Chondrocyte (in vitro differentiated cells): ENCODE measurements at regions not wholly inside any gene's neighbourhood (a gene's known extent, or its start where the extent isn't known, plus 50 kb on each side); places are given as distances from the start of the nearest gene placed in this dataset.

ENCODE experiments used
- DNase-seq: peaks from one replicate; pipeline ENCODE4 v3.0.0; 2021; ENCODE audit warnings: mixed read lengths, low spot score
- H3K27ac Mint-ChIP-seq: one replicate; pipeline ENCODE4 v1.8.0; 2021; ENCODE audit warnings: mild to moderate bottlenecking, moderate library complexity, mixed read lengths; ENCODE audit not compliant: unreplicated experiment
- H3K27me3 Mint-ChIP-seq: 2 replicates; pipeline ENCODE4 v1.8.0; 2021; ENCODE audit warnings: low read depth, mixed read lengths
- H3K36me3 Mint-ChIP-seq: 2 replicates; pipeline ENCODE4 v1.8.0; 2021; ENCODE audit warnings: low read depth, mixed read lengths
- H3K4me1 Mint-ChIP-seq: 2 replicates; pipeline ENCODE4 v1.8.0; 2021; ENCODE audit warnings: low read depth, mild to moderate bottlenecking, mixed read lengths
- H3K4me3 Mint-ChIP-seq: one replicate; pipeline ENCODE4 v1.8.0; 2021; ENCODE audit warnings: mild to moderate bottlenecking, moderate library complexity, mixed read lengths; ENCODE audit not compliant: unreplicated experiment
- H3K9me3 Mint-ChIP-seq: 2 replicates; pipeline ENCODE4 v1.8.0; 2021; ENCODE audit warnings: low read depth, mixed read lengths
- TF ChIP-seq, protein P1 (sequence below): fragments of 200-600 bp; sonication (generic); IDR thresholded peaks from 2 replicates; pipeline ENCODE4 v1.5.0; 2021; ENCODE audit warnings: antibody characterized with exemption, mild to moderate bottlenecking, moderate library complexity

DNA sequence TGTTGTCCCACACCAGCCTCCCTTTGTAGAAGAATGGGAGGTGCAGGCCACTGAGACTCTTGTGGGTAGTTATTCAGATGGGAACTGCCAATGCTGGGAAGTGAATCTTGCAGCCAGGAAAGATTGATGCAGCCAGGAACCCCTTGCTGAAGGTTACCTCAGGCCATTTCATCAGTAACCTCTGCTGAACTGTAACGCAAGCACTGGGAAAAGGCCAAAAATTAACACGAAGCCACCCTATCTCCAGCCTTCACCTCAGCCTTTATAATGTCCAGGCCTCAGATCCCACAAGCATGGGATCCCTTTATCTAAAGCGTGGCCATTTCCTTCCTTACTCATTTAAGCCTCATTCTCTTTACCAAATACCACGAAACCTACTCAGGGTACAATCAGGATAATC, 211.1 kb downstream of the SPTSSA start:
- Mint-ChIP-seq H3K36me3 (no peaks in the 10 kb centered on the region), H3K27me3 (peaks cover 1% of the 10 kb centered on the region), H3K4me1 (peaks cover 8% of the 10 kb centered on the region), H3K27ac (no peak overlapping the region), H3K4me3 (no peak overlapping the region), H3K9me3 (no peaks in the 10 kb centered on the region)
- TF ChIP-seq, protein P1, sequence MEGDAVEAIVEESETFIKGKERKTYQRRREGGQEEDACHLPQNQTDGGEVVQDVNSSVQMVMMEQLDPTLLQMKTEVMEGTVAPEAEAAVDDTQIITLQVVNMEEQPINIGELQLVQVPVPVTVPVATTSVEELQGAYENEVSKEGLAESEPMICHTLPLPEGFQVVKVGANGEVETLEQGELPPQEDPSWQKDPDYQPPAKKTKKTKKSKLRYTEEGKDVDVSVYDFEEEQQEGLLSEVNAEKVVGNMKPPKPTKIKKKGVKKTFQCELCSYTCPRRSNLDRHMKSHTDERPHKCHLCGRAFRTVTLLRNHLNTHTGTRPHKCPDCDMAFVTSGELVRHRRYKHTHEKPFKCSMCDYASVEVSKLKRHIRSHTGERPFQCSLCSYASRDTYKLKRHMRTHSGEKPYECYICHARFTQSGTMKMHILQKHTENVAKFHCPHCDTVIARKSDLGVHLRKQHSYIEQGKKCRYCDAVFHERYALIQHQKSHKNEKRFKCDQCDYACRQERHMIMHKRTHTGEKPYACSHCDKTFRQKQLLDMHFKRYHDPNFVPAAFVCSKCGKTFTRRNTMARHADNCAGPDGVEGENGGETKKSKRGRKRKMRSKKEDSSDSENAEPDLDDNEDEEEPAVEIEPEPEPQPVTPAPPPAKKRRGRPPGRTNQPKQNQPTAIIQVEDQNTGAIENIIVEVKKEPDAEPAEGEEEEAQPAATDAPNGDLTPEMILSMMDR: no peak
- no peak for DNase-seq

DNA sequence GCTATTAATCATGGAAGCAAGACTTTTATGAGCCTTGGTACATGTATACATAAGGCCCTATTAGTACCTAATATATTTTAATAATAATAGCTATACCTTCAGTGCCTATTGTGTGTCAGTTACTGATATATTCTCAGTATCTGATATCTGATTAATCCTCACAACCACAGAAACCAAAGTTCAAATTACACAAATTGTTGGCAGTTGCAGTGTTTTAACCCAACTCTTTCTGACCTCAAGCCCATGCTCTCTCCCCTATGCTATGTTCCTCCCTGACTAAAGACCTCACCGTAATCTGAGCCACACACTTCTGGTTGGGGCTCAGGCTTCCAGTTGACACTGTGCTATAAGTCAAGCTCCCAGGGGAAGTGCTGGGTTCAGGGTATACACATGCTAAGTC, 214.4 kb downstream of the SPTSSA start:
- H3K4me1 Mint-ChIP-seq: peaks cover 8% of the 10 kb centered on the region
- peaks cover 7% of the 10 kb centered on the region for H3K27me3 Mint-ChIP-seq
- H3K27ac Mint-ChIP-seq: no peak overlapping the region
- H3K4me3 Mint-ChIP-seq: no peak overlapping the region
- H3K36me3 Mint-ChIP-seq: no peaks in the 10 kb centered on the region
- H3K9me3 Mint-ChIP-seq: no peaks in the 10 kb centered on the region
- TF ChIP-seq, protein P1: no peak
- no peak for DNase-seq

DNA sequence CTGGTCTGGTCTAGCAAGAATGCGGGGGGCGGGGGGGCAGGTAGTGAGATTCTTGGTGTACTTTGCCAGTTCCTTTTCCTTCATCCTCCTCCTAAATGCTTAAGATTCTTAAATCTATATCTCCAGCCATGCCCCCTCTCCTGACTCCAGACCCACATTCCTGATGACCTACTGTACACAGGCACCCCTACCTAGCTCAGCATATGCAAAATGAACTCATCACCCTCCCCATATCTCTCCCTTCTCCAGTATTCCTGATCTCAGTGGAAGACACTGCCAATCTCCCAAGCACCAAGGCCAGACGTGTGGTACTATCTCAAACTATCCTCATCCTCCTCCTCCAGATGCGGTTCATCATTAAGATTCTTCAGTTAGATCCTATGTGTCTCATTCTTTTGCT, 215.8 kb downstream of the SPTSSA start:
- H3K4me1 Mint-ChIP-seq: no peaks in the 10 kb centered on the region
- H3K4me3 Mint-ChIP-seq: no peak overlapping the region
- TF ChIP-seq, protein P1: no peak
- peaks cover 17% of the 10 kb centered on the region for H3K27me3 Mint-ChIP-seq
- no peaks in the 10 kb centered on the region for H3K9me3 Mint-ChIP-seq
- no peak for DNase-seq
- H3K36me3 Mint-ChIP-seq: peaks cover 3% of the 10 kb centered on the region
- H3K27ac Mint-ChIP-seq: no peak overlapping the region

DNA sequence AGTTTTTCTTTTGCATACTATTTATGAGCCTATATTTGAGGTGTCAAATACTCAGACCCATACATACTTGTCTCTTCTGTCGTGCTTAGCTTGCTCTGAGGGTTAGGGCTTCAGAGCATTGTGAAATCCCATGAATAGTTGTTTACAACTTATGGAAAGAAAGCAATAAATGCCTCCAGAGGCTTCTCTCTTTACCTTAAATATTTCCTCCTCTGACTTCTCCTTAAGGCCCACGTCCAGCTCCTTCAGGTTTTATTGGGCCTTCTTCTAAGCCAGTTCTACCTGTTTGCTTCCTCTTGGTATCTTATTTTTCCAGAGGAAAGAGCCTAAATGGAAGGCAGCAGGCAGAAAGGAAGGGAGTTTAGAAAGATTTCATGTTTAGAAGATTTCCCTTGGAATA, 218.6 kb downstream of the SPTSSA start:
- TF ChIP-seq, protein P1: no peak
- Mint-ChIP-seq H3K27me3 (peaks cover 23% of the 10 kb centered on the region), H3K4me1 (no peaks in the 10 kb centered on the region), H3K9me3 (no peaks in the 10 kb centered on the region), H3K4me3 (no peak overlapping the region), H3K27ac (no peak overlapping the region), H3K36me3 (peaks cover 3% of the 10 kb centered on the region)
- no peak for DNase-seq

DNA sequence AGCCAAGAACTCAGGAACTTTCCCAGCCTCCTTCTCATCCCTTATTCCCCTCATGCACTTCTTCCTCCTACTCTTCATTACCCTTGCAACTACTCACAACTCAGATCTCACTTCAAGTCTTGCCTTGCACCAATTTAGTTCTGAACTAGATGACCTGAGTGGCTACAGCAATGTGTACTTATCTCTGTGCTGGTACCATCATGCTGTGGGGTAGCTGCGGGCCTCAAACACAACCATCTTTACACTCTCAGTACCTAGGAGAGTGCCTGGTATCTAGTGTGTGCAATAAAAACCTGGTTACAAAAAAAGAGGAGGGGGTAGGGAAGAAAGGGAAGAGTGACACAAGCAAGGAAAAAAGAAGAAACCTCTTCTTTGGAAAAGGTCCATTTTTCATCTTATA, 219.0 kb downstream of the SPTSSA start:
- Mint-ChIP-seq H3K4me3 (no peak overlapping the region), H3K36me3 (peaks cover 3% of the 10 kb centered on the region), H3K27me3 (peaks cover 23% of the 10 kb centered on the region), H3K27ac (no peak overlapping the region), H3K4me1 (no peaks in the 10 kb centered on the region), H3K9me3 (no peaks in the 10 kb centered on the region)
- TF ChIP-seq, protein P1: no peak
- DNase-seq: no peak
